Motor neuron (in vitro differentiated cells): ENCODE measurements at regions not wholly inside any gene's neighbourhood (a gene's known extent, or its start where the extent isn't known, plus 50 kb on each side); places are given as distances from the start of the nearest gene placed in this dataset.
A peak's percentile ranks its signal among the peaks of the same experiment; 100 is the strongest.

Experiments
- ATAC-seq, 8 experiments: fragments of 200-7000 bp; cut with Tn5 transposase; replicated peaks in 6 of 8; 2 replicates each; pipeline ENCODE4 v1.8.0; 2021; ENCODE audit warnings: mild to moderate bottlenecking in 8 of 8, moderate library complexity in 8 of 8
- H3K27ac ChIP-seq, 2 donors: fragments of 250-450 bp; sonication (Bioruptor Pico); 2 replicates each; pipeline ENCODE4 v1.9.0; 2021; ENCODE audit warnings: antibody characterized with exemption in 2 of 2, mild to moderate bottlenecking in 2 of 2, moderate library complexity in 1 of 2
- H3K4me1 ChIP-seq, 2 donors: fragments of 250-450 bp; sonication (Bioruptor Pico); replicated peaks in 1 of 2; 2 replicates each; pipeline ENCODE4 v1.6.1; 2021; ENCODE audit warnings: antibody characterized with exemption in 2 of 2, mild to moderate bottlenecking in 2 of 2, moderate library complexity in 1 of 2
- H3K4me3 ChIP-seq, 5 donors: fragments of 250-450 bp; sonication (Bioruptor Pico); 2 replicates each; pipeline ENCODE4 v1.9.0; 2021; ENCODE audit warnings: antibody characterized with exemption in 5 of 5, mild to moderate bottlenecking in 5 of 5, moderate library complexity in 4 of 5
- WGBS, 10 experiments: fragments of 450-650 bp; shearing (Covaris generic); methylation state at CpG; one replicate each; pipeline ENCODE4 v1.0.0; 2022; 5-methylcytosine and 5-hydroxymethylcytosine counted together
- in situ Hi-C, 9 experiments: fragments of 400-800 bp; cut with MboI; loops; one replicate each; pipeline ENCODE4 v1.15.0; 2021; ENCODE audit warnings: low sequenced_read_pairs in 9 of 9, low pct_unique_long_range_greater_than_20kb in 2 of 9; ENCODE audit not compliant: unreplicated experiment in 9 of 9

DNA sequence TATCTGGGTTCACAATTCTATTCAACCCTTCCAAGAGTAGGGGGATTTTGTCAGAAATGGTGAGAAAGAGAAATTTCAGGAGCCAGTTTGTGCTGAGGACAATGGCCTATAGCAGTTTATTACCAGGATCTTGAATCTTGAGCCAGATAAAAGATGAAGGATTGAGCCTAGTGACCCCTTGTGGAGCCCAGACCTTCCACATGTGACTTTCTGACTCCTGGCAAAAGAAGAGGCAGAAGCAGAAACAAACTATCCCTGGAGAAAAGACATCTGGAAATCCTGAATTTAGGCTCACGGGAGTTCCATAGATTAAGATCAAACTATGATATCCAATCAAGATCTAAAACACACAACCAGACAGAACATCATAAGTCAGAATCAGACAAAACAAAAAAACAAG, 60.9 kb upstream of the CHRM2 start:
- no peak overlapping the region for H3K4me3 ChIP-seq
- no peak overlapping the region for H3K27ac ChIP-seq
- ATAC-seq: no peak
- in situ Hi-C loops: no loop called here
- H3K4me1 ChIP-seq: no peaks in the 10 kb centered on the region
- WGBS, 10 experiments: 0 to 100% (median 63%) methylated on average over 1 of the region's 1 CpG; no CpG with 5 or more reads in 1 of the 10 experiments

DNA sequence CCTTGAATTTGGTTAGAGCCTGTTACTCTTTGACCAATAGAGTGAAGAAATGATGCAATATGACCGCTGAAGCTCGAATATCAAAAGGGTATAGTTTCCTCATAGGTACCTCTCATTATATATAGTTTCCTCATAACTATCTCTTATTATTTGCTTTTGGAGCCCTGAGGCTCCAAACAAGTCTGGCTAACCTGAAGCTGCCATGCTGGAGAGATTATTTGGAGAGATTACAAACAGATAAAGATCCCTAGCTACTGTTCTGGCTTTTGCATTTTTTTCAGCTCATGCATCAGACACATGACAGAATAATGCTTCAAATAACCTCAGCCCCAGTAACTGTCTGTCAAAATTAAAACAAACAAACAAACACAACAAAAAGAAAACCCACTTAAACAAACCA, 65.4 kb upstream of the CHRM2 start:
- no peak overlapping the region for H3K4me3 ChIP-seq
- no peak overlapping the region for H3K27ac ChIP-seq
- no peaks in the 10 kb centered on the region for H3K4me1 ChIP-seq
- WGBS, 10 experiments: 20 to 100% (median 84%) methylated on average over 1 to 2 of the region's 2 CpGs; no CpG with 5 or more reads in 4 of the 10 experiments
- ATAC-seq: no peak
- in situ Hi-C loops: no loop called here

DNA sequence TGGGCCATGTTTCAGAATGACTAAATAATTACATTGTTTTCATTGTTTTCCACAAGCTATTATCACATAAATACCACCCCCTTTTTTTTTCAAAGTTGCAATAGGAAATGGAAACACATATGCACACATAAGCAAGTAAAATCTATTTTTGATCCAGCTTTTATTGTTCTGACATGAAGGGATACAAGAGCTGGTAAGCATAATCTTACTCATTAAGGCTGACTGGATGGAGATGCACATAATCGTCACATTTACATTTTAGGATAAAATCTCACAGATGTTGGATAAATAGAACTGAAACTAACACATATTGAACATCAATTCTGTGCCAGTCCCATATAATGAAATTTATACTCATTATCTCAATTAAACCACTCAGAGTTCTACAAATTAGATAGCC, 84.5 kb upstream of the CHRM2 start:
- WGBS, 10 experiments: 0 to 91% (median 83%) methylated on average over 1 of the region's 1 CpG; no CpG with 5 or more reads in 1 of the 10 experiments
- in situ Hi-C loops: no loop called here

DNA sequence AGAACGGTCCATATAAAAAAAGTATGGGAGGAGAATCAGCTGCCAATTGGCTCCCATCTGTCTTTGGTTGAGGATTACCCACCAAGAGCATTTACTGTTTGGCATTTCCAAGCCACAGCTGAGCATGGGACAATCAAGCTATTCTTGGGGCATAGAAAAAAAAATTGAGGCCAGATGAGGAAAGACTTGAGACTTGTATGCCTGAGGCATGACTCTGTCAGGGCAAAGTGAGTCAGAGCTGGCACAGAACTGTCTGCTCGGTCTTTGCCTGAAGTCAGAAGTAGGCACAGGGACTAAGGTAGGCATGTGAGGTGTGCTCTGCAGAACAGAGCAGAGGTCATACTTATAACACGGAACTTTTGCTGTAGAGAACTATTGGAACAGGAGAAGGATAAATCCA, 126.5 kb upstream of the CHRM2 start:
- no peak for ATAC-seq
- no peak overlapping the region for H3K27ac ChIP-seq
- no peaks in the 10 kb centered on the region for H3K4me1 ChIP-seq
- H3K4me3 ChIP-seq: no peak overlapping the region
- WGBS, 10 experiments: 0 to 83% (median 71%) methylated on average over 1 to 3 of the region's 3 CpGs; no CpG with 5 or more reads in 1 of the 10 experiments
- in situ Hi-C loops: no loop called here

More for the DNA sequence above, 84.5 kb upstream of the CHRM2 start:
- Histone ChIP-seq H3K4me1 (no peaks in the 10 kb centered on the region), H3K4me3 (no peak overlapping the region), H3K27ac (no peak overlapping the region)
- peak in 3 of 8 experiments; percentile 24 to 56 (median 54) for ATAC-seq

DNA sequence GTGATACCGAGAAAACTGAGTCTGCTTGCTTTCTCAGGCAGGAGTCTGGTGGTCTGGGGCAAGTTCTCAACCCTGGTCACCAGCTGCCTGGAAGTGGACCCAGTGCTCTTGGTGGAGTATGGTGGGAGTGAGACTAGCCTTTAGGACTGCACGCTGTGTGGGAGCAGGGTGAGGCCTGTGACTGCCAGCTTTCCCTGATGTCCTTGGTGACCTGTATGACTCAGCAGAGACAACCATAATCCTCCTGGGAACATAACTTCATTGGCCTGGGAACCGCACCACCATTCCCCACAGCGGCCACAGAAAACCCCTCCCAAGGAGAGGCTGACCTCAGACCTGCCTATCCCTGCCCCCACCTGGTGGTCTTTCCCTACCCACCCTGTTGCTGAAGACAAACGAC, 139.5 kb upstream of the CHRM2 start:
- Histone ChIP-seq H3K4me1 (no peaks in the 10 kb centered on the region), H3K4me3 (no peak overlapping the region), H3K27ac (no peak overlapping the region)
- 0 to 83% (median 51%) methylated on average over 1 to 5 of the region's 5 CpGs; no CpG with 5 or more reads in 2 of the 10 experiments for WGBS, 10 experiments
- ATAC-seq: no peak
- in situ Hi-C loops: no loop called here

DNA sequence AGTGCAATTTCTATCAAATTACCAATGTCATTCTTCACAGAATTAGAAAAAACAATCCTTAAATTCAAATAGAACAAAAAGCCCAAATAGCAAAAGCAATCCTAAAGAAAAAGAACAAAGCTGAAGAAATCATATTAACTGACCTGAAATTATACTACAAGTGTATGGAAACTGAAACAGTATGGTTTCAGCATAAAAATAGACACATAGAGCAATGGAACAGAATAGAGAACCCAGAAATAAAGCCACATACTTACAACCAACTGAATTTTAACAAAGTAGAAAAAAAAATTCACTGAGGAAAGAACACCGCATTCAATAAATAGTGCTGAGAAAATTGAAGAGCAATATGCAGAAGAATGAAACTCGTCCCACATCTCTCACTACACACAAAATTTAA, 142.0 kb upstream of the CHRM2 start:
- no peak overlapping the region for H3K4me3 ChIP-seq
- no peaks in the 10 kb centered on the region for H3K4me1 ChIP-seq
- ATAC-seq: no peak
- in situ Hi-C loops: no loop called here
- no peak overlapping the region for H3K27ac ChIP-seq
- 3 to 90% (median 74%) methylated on average over 1 to 2 of the region's 2 CpGs for WGBS, 10 experiments

DNA sequence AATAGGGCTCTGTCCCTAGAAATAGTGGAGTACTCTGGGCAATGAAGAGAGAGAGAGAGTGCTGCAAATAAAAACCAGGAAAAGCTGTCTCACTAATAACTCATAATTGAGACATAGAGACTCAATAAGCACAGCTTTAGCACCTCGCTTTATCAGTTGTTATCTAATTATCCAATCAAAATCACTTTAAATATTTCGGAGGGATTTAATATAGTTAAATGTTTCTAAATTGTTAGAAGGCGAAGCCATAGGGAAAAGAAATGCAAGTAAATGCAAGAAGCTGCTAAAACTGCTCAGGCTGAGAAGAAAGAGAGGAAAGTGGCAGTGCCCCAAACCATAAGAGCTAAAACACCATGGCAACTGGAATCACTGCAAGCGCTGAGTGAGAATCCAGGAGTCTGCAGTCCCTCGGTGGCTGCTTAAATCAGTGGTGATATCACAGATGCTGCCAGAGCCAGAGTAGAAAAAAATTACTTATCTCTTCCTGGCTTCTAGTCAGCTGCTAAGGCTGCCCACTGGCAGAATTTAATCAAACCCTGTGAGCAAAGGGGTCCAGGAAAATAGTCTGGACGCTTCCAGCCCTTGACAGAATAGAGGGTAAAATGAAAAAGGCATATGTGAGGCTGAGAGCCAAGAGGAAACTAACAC, 150.4 kb upstream of the CHRM2 start:
- H3K27ac ChIP-seq: no peak overlapping the region
- no peak overlapping the region for H3K4me3 ChIP-seq
- WGBS, 10 experiments: 0 to 100% (median 72%) methylated on average over 1 to 5 of the region's 6 CpGs
- peak in 1 of 8 experiments; percentile 16 for ATAC-seq
- in situ Hi-C loops: loop anchor here in 1 of 9 experiments (25.0 kb wide), 1 partner anchor 306 kb away; no protein-coding TSS in a partner anchor
- H3K4me1 ChIP-seq: peaks cover 0 to 3% of the 10 kb centered on the region in 2 donors

DNA sequence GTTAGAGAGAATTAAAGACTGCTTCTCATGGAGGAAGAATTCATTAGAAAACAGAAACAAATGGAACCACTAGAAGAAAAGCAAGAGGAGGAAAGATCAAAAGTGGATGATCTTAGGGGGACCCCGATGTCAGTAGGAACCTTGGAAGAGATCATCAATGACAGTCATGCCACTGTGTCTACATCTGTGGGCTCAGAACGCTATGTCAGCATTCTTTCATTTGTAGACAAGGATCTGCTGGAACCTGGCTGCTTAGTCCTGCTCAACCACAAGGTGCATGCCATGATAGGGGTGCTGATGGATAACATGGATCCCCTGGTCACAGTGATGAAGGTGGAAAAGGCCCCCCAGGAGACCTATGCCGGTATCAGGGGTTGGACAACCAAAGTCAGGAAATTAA, 154.4 kb upstream of the CHRM2 start:
- H3K4me3 ChIP-seq: no peak overlapping the region
- in situ Hi-C loops: loop anchor here in 1 of 9 experiments (25.0 kb wide), 1 partner anchor 302 kb away; no protein-coding TSS in a partner anchor
- WGBS, 10 experiments: 0 to 100% (median 76%) methylated on average over 1 to 3 of the region's 3 CpGs; no CpG with 5 or more reads in 3 of the 10 experiments
- ATAC-seq: no peak
- H3K4me1 ChIP-seq: peaks cover 0 to 3% of the 10 kb centered on the region in 2 donors
- no peak overlapping the region for H3K27ac ChIP-seq

DNA sequence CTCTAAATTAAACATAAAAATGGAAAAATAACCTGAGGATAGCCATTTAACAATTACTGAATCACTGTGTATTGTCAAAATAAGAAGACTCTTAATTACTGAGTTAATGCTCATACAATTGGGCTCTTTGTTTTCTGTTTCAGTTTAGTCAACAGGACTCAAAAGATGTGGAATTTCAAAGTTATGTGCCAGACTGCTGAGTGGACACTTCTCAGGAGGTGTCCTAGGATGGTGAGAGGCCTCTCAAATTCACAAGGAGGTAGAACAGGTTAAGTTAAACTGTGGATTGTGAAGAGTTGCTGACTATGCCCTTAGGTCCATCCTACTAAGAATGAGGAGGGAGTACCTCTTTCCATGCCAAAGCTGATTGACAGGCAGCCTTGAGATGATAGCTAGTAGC, 157.7 kb upstream of the CHRM2 start:
- Histone ChIP-seq H3K27ac (no peak overlapping the region), H3K4me1 (no peaks in the 10 kb centered on the region), H3K4me3 (no peak overlapping the region)
- no peak for ATAC-seq
- in situ Hi-C loops: loop anchor here in 1 of 9 experiments (25.0 kb wide), 1 partner anchor 298 kb away; no protein-coding TSS in a partner anchor

DNA sequence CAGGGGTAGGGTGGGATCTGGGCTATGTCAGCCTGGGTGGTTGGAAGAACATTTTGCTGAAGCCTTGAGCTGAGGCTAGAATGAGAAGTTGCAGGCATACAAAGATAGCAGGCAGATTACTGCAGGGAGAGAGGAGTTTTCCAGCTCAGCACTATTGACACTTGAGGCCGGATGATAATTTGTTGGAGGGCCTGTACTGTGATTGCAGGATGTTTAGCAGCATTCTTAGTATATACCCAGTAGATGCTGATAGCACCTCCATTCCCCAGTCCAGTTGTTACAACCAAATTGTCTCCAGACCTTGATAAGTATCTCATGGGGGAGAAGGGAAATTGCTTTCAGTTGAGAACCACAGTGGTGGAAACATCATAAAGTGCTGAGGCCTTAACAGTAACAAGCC, 158.6 kb upstream of the CHRM2 start:
- ATAC-seq: no peak
- Histone ChIP-seq H3K4me1 (no peaks in the 10 kb centered on the region), H3K4me3 (no peak overlapping the region), H3K27ac (no peak overlapping the region)
- in situ Hi-C loops: loop anchor here in 1 of 9 experiments (25.0 kb wide), 1 partner anchor 298 kb away; no protein-coding TSS in a partner anchor
- 0 to 100% (median 73%) methylated on average over 1 of the region's 1 CpG; no CpG with 5 or more reads in 6 of the 10 experiments for WGBS, 10 experiments

DNA sequence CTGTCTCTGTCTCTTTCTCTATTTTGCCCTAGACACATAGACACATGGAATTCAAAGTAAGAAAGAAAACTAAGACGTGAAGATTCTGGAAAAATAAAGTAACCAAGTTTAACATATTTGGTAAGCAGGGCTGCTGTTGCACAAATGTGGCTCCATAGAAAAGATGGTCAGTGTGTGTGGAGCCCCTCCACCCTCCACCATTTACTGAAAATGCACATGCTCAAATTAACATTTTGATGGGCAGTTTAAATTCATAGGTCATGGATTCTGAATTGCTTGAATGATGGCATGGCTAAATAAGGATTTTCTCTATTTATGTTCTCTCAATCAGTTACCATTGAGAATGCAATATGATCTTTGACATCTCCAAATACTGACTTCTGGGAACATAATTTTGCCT, 165.5 kb upstream of the CHRM2 start:
- Histone ChIP-seq H3K27ac (no peak overlapping the region), H3K4me1 (peaks cover 0 to 2% of the 10 kb centered on the region in 2 donors), H3K4me3 (no peak overlapping the region)
- ATAC-seq: peak in 4 of 8 experiments; percentile 42 to 90 (median 74)
- WGBS, 10 experiments: 0 to 100% (median 60%) methylated on average over 1 of the region's 1 CpG; no CpG with 5 or more reads in 1 of the 10 experiments
- in situ Hi-C loops: loop anchor here in 1 of 9 experiments (25.0 kb wide), 1 partner anchor 291 kb away; no protein-coding TSS in a partner anchor

DNA sequence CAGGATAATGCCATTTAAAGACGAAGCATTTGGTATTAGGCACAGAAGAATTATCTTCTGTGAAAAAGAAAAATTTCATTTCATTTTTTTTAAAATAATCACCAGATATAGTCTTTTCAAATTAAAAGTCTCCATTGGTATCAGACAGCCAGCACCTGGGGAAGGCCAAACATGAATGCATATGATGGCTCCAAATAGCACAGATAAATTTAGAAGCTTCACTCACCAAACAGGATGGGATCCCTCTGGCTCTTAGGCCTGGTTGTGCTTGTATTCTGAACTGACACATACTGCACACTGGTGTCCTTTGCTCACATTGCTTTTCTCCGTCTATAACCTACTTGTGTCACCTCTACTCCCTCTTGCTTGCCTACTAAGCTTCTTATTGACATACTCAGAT, 169.5 kb upstream of the CHRM2 start:
- Histone ChIP-seq H3K27ac (no peak overlapping the region), H3K4me3 (no peak overlapping the region), H3K4me1 (peaks cover 0 to 2% of the 10 kb centered on the region in 2 donors)
- 0 to 100% (median 89%) methylated on average over 1 to 2 of the region's 2 CpGs for WGBS, 10 experiments
- in situ Hi-C loops: loop anchor here in 1 of 9 experiments (25.0 kb wide), 1 partner anchor 287 kb away; no protein-coding TSS in a partner anchor
- ATAC-seq: no peak

DNA sequence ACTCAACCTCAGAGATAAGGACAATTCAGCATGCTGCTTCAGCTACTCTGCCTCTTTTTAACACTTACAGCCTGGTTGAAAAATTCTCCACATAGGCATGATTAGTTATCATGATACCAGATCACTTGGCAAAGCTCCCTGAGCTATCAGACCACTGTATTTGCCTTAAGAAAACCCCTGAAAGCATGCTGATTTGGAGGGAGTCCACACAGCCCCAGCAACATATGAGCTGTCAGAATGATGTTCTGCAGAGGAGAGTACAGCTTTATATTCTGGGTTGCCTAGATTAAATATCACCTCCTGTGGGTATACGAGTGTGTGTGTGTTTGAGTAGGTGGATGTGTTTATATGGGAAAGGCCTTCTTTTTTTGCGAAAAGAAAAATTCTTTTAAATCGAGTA, 170.2 kb upstream of the CHRM2 start:
- in situ Hi-C loops: loop anchor here in 1 of 9 experiments (25.0 kb wide), 1 partner anchor 286 kb away; no protein-coding TSS in a partner anchor
- 0 to 92% (median 59%) methylated on average over 1 to 3 of the region's 3 CpGs; no CpG with 5 or more reads in 3 of the 10 experiments for WGBS, 10 experiments
- H3K4me3 ChIP-seq: no peak overlapping the region
- ATAC-seq: no peak
- H3K27ac ChIP-seq: no peak overlapping the region
- H3K4me1 ChIP-seq: peaks cover 0 to 2% of the 10 kb centered on the region in 2 donors
